ENCODE measurements at regions not wholly inside any gene's neighbourhood (a gene's known extent, or its start where the extent isn't known, plus 50 kb on each side); places are given as distances from the start of the nearest gene placed in this dataset.
"Not testable (repeated sequence)": the region's sequence is repeated elsewhere in the genome, so short reads cannot be mapped to it uniquely, and the experiment has no call there.

DNA sequence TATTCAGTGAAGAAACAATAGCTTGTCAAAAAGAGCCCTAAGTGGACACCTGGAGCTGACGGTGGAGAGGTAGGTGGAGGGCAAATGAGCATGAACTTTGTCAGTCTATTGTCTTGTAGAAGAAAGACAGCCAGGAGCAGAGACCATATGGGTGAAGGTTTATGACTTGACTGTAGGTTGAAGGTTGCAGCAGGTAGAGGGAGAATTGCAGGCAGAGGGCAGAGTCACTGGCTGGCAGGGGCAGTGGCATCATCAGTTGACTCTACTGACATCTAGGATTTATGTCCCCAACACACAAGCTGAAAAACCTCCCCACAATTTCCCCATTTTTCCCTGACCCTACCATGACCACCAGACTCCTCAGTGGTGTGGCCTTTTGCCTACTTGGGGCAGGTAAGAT, 243.6 kb upstream of the PRSS58 start:
- no peak for DNase-seq (ENCODE audit: low read depth in 2 of 2)

- DNase-seq (ENCODE audit: low read depth in 2 of 2) = no peak
Observed at GRCh38 chr7:142500366-142500765, 242.5 kb upstream of the PRSS58 start.

- no peak for DNase-seq (ENCODE audit: low read depth in 2 of 2)
Observed at GRCh38 chr7:142499635-142500034, 241.8 kb upstream of the PRSS58 start.

GRCh38 chr7:142498364-142498763, 240.5 kb upstream of the PRSS58 start:
- no peak for DNase-seq (ENCODE audit: low read depth in 2 of 2)

DNA sequence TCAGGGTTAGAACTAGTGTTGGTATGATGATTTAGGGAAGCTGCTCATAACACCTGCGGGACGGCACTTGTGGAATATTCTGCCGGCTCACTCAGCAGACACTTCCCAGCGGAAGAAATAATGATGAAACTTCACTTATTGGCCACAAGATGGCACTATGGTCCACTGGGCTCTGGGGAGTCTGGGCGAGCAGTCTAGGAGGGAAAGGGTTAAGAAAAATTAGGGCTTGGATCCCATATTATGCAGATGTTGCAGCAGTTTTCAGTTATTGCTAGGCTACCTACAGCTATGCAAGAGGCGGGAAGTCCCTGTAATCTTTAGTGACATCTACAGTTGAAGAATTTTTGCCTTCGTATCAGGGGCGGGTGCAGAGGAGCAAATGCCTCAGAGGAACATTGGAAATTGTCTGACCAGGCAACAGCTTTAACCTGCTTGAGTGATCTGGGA, 238.7 kb upstream of the PRSS58 start:
- no peak for DNase-seq (ENCODE audit: low read depth in 2 of 2)

DNA sequence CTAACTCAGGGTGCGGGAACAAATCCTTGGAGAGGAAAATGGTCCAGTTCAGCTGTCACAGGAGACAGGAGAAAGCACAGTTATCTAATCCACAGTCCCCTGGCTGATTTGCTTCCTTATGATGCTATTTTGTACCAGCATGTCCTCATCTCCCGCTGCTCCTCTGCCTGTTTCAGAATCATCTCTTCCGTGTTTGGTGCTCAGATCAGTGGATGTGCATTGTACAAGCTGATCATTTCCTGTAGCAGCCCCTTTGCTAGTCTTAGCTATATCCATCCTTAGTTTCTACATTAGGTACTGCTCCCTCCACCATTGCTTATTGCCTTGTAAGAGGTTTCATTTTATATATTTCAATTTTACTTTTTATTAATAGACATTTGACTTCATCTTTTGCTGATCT, 238.0 kb upstream of the PRSS58 start:
- DNase-seq (ENCODE audit: low read depth in 2 of 2) = not testable (repeated sequence)

GRCh38 chr7:142495301-142495700, 237.4 kb upstream of the PRSS58 start:
- DNase-seq (ENCODE audit: low read depth in 2 of 2) = not testable (repeated sequence)

- DNase-seq (ENCODE audit: low read depth in 2 of 2) = no peak
Observed at GRCh38 chr7:142494021-142494420, 236.2 kb upstream of the PRSS58 start.

DNA sequence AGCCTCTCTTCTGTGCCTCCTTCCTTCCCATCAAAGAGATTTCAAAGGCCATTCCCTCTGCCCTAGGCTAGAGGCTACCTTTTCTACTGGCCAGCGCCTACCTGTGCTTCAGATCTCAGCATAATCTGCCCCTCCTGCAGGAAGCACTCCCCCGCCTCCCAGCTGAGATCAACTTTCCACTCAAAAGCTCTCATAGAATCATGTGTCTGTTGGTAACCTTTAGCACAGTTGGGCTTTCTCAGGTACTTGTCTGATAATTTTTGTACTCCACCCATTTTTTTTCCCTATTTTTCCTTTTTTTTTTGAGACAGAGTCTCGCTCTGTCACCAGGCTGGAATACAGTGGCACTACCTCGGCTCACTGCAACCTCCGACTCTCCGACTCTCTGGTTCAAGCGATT, 231.0 kb upstream of the PRSS58 start:
- DNase-seq (ENCODE audit: low read depth in 2 of 2) = no peak

GRCh38 chr7:142488036-142488633, 230.3 kb upstream of the PRSS58 start:
- no peak for DNase-seq (ENCODE audit: low read depth in 2 of 2)

DNA sequence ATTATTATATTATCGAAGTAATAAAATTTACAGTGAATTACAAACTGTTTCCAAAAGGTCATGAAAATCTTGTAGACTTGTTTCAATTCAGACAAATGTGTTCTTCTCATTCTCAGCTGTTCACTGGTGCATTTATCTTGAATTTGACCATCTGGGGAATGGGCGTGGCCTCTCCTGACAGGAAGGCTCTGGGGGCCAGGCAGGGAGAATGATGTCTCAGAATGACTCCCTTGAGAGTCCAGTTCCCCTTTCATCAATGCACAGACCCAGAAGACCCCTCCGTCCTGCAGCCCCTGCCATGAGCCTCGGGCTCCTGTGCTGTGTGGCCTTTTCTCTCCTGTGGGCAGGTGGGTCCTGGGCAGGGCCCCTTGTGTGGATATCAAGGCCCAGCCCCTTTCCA, 229.7 kb upstream of the PRSS58 start:
- DNase-seq (ENCODE audit: low read depth in 2 of 2) = not testable (repeated sequence)

DNA sequence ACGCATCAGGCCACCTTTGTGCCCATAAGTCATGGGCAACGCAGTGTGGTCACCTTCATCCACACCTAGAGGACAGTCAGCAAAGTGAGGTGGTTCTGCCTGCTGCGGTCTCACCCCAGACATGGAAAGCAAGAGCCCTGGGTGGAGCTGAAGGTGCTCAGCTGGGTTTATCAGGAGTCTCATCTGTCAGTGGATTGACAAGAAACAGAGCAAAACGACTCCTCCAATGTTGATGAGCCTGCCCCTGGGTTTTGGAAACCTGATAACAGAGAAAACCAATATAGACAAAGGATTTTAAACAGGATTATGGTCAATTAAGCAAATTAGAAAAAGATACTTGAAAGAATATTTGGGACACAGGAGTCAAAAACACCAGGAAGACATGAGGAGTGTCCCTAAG, 229.3 kb upstream of the PRSS58 start:
- no peak for DNase-seq (ENCODE audit: low read depth in 2 of 2)

DNA sequence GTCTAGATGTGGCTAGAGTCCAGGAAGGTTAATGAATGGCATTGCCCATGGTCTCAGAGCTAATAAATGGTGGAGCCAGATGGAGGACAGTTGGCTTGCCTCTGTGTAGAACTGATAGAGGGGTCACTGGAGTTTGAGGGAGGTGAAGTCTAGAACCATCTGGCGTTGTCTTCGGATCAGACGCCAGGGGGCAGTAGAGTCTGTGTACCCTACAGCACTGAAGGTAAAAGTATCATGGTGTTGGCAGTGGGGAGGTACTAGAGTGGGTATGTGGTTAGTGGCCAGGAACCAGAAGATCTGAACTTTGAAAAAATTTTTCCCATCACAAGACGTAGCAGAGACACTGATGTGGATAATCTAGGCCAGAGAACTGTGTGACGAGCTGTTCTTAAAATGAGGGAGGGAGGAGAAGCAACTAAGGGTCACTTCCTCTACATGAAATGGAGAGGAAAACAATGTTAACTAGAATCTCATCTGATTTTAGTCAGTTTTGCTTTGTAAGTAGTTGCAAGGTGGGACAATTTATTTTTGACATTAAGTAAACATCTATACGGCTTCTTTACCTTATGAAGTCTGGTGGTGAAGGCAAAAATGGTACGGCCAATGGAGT, 227.9 kb upstream of the PRSS58 start:
- no peak for DNase-seq (ENCODE audit: low read depth in 2 of 2)

GRCh38 chr7:142483659-142484317, 225.9 kb upstream of the PRSS58 start:
- DNase-seq (ENCODE audit: low read depth in 2 of 2) = no peak

- DNase-seq (ENCODE audit: low read depth in 2 of 2) = peak in 1 of 2 donors; percentile 28
Observed at GRCh38 chr7:142482891-142483658, 225.2 kb upstream of the PRSS58 start.

DNA sequence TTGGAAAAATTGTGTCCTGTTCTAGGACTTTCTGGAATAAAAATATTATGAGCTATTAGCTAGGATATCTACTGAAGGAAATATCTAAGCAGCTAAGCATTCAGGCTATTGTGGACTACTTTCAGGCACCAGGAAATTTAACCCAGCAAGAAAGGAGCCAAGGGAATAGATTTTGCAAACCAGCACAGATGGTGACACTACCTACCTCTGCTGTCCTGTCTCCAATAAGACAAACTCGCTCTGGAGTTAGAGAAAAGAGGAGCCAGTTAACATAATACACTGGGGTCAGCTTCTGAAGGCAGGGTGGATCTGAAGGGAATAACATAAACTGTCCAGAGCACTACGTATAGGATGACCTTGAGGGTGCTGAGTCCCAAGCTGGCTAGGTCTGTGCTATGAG, 223.7 kb upstream of the PRSS58 start:
- no peak for DNase-seq (ENCODE audit: low read depth in 2 of 2)

- no peak for DNase-seq (ENCODE audit: low read depth in 2 of 2)
Observed at GRCh38 chr7:142478479-142479220, 220.8 kb upstream of the PRSS58 start.

DNA sequence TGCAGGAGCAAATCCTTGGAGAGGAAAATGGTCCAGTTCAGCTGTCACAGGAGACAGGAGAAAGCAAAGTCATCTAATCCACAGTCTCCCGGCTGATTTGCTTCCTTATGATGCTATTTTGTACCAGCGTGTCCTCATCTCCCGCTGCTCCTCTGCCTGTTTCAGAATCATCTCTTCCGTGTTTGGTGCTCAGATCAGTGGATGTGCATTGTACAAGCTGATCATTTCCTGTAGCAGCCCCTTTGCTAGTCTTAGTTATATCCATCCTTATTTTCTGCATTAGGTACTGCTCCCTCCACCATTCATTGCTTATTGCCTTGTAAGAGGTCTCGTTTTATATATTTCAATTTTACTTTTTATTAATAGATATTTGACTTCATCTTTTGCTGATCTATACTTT, 219.9 kb upstream of the PRSS58 start:
- not testable (repeated sequence) for DNase-seq (ENCODE audit: low read depth in 2 of 2)

- DNase-seq (ENCODE audit: low read depth in 2 of 2) = no peak
Observed at GRCh38 chr7:142477079-142477651, 219.3 kb upstream of the PRSS58 start.

- DNase-seq (ENCODE audit: low read depth in 2 of 2) = no peak
Observed at GRCh38 chr7:142476077-142476476, 218.2 kb upstream of the PRSS58 start.

GRCh38 chr7:142471820-142472219, 214.0 kb upstream of the PRSS58 start:
- no peak for DNase-seq (ENCODE audit: low read depth in 2 of 2)

- no peak for DNase-seq (ENCODE audit: low read depth in 2 of 2)
Observed at GRCh38 chr7:142470544-142470830, 212.6 kb upstream of the PRSS58 start.
